ENCODE measurements at regions not wholly inside any gene's neighbourhood (a gene's known extent, or its start where the extent isn't known, plus 50 kb on each side); places are given as distances from the start of the nearest gene placed in this dataset.
"Not testable (repeated sequence)": the region's sequence is repeated elsewhere in the genome, so short reads cannot be mapped to it uniquely, and the experiment has no call there.

GRCh38 chr4:59676992-59677391 is 1523.1 kb upstream of the ADGRL3 start:
- TF ChIP-seq CTCF (conservative IDR thresholded peaks at IDR 0.05; ENCODE audit: low read depth, low read length); EZH2 (IDR thresholded peaks at IDR 0.05; ENCODE audit: low read length, unreplicated experiment): not testable (repeated sequence)

Data from PC-3 (cell line).